HepG2 (cell line): ENCODE measurements at regions not wholly inside any gene's neighbourhood (a gene's known extent, or its start where the extent isn't known, plus 50 kb on each side); places are given as distances from the start of the nearest gene placed in this dataset.

ENCODE experiments used
- ATAC-seq: fragments of 200-7000 bp; cut with Tn5 transposase; 3 replicates; pipeline ENCODE4 v1.9.1; 2020; ENCODE audit warnings: mild to moderate bottlenecking, moderate library complexity
- BruUV-seq: library from RNA; stranded (reverse); fragments of 400-500 nt; replicated peaks from 2 replicates; lab custom pipeline; 2021; lab: Mats Ljungman, UMichigan
- CTCF ChIA-PET: fragments of 300-600 bp; formaldehyde crosslinking; extraction: SDS; loops from one replicate; lab custom pipeline; 2021; ENCODE audit warnings: low total read pairs, inconsistent platforms, low intra/inter-chr PET ratio; lab: Yijun Ruan, JAX
- POLR2A ChIA-PET: fragments of 350-600 bp; sonication (Branson Sonifier 250); formaldehyde crosslinking; loops from one replicate; lab custom pipeline; 2020; ENCODE audit warnings: antibody characterized with exemption, inconsistent platforms; lab: Yijun Ruan, JAX
- DNase-seq: peaks from one replicate; pipeline ENCODE4 v3.0.0-alpha.2; 2015; ENCODE audit warnings: low spot score
- FAIRE-seq: peaks from 3 replicates; lab custom pipeline; 2011; peaks lifted over from hg19 to GRCh38; lab: Jason Lieb, UNC
- H2AFZ ChIP-seq: one replicate; pipeline ENCODE4 v1.6.1; 2011; ENCODE audit warnings: low read length, inconsistent platforms
- H3K27ac ChIP-seq: fragments of 300-600 bp; 3 replicates; pipeline ENCODE4 v1.8.0; 2011; ENCODE audit warnings: mixed run types, mild to moderate bottlenecking, mixed read lengths, low read length, inconsistent platforms; ENCODE audit not compliant: insufficient read depth; ENCODE audit errors: extremely low read length
- H3K27me3 ChIP-seq, 2 experiments: fragments of 200-600 bp in 1 of 2; 2 replicates in 1 of 2; 3 replicates in 1 of 2; pipeline versions ENCODE4 v1.6.0 to v1.8.0; 2011; ENCODE audit warnings: low read length in 2 of 2, mild to moderate bottlenecking in 2 of 2, moderate library complexity in 2 of 2, inconsistent platforms in 1 of 2; ENCODE audit not compliant: insufficient read depth in 2 of 2, control insufficient read depth in 1 of 2
- H3K36me3 ChIP-seq, 2 experiments: fragments of 200-600 bp in 1 of 2; replicated peaks in 1 of 2; 2 replicates in 1 of 2; 3 replicates in 1 of 2; pipeline versions ENCODE4 v1.5.1 to v1.8.0; 2011; ENCODE audit warnings: low read length in 2 of 2, inconsistent platforms in 1 of 2; ENCODE audit not compliant: insufficient read depth in 2 of 2, control insufficient read depth in 1 of 2
- H3K4me1 ChIP-seq: 2 replicates; pipeline ENCODE4 v1.5.1; 2012; ENCODE audit warnings: low read length, inconsistent platforms; ENCODE audit not compliant: insufficient read depth
- H3K4me2 ChIP-seq: 2 replicates; pipeline ENCODE4 v1.6.0; 2011; ENCODE audit warnings: low read depth, low read length, inconsistent platforms
- H3K4me3 ChIP-seq, 3 experiments: fragments of 200-600 bp in 1 of 3; sonication (generic), shearing (Covaris generic) in 1 of 3; replicated peaks in 1 of 3; 2 replicates each; pipeline ENCODE4 v1.5.1; 2011 to 2016; ENCODE audit warnings: low read length in 3 of 3, inconsistent platforms in 2 of 3, low read depth in 2 of 3, mild to moderate bottlenecking in 2 of 3, control low read depth in 1 of 3, mixed read lengths in 1 of 3; ENCODE audit not compliant: insufficient read depth in 1 of 3
- H3K79me2 ChIP-seq: one replicate; pipeline ENCODE4 v1.6.1; 2011; ENCODE audit warnings: low read length, inconsistent platforms; ENCODE audit not compliant: insufficient read depth
- H3K9ac ChIP-seq: 2 replicates; pipeline ENCODE4 v1.6.0; 2011; ENCODE audit warnings: mild to moderate bottlenecking, low read depth, low read length, inconsistent platforms; ENCODE audit not compliant: insufficient read depth
- H3K9me3 ChIP-seq: 2 replicates; pipeline ENCODE4 v1.5.1; 2012; ENCODE audit warnings: mild to moderate bottlenecking, low read length
- H4K20me1 ChIP-seq: 2 replicates; pipeline ENCODE4 v1.6.0; 2011; ENCODE audit warnings: inconsistent platforms, mild to moderate bottlenecking, low read length, moderate library complexity; ENCODE audit not compliant: insufficient read depth
- GABPA ChIP-seq, 2 experiments: IDR thresholded peaks; 2 replicates each; pipeline ENCODE4 v1.6.1; 2011 to 2016; ENCODE audit warnings: low read depth in 2 of 2, low read length in 1 of 2, missing biosample characterization in 1 of 2, missing genetic modification characterization in 1 of 2
- GATA4 ChIP-seq: sonication (generic); IDR thresholded peaks from 2 replicates; pipeline ENCODE4 v1.6.1; 2016; ENCODE audit warnings: antibody characterized with exemption, low read depth, borderline replicate concordance
- KDM4B ChIP-seq: sonication (generic); formaldehyde crosslinking; IDR thresholded peaks from 2 replicates; pipeline ENCODE4 v1.4.0; 2020; ENCODE audit warnings: missing genetic modification reagents
- MED8 ChIP-seq: sonication (generic); formaldehyde crosslinking; IDR thresholded peaks from 2 replicates; pipeline ENCODE4 v1.8.1; 2023; ENCODE audit warnings: mild to moderate bottlenecking, missing genetic modification reagents; ENCODE audit not compliant: insufficient replicate concordance
- SNRNP70 ChIP-seq: fragments of 200-400 bp; formaldehyde crosslinking; IDR thresholded peaks from 2 replicates; pipeline ENCODE4 v1.6.1; 2017; ENCODE audit warnings: mild to moderate bottlenecking, low read depth, low read length, moderate library complexity
- ZBTB20 ChIP-seq: sonication (generic); formaldehyde crosslinking; IDR thresholded peaks from 2 replicates; pipeline ENCODE4 v1.8.1; 2023; ENCODE audit warnings: missing genetic modification reagents, low read depth, mild to moderate bottlenecking, borderline replicate concordance
- in situ Hi-C: cut with HindIII; loops from 2 replicates; pipeline ENCODE4 v1.10.0; 2017; ENCODE audit warnings: low pct_unique_long_range_greater_than_20kb; ENCODE audit not compliant: extremely low pct_ligation_motif_present
- intact Hi-C: fragments of 100-400 bp; cut with micrococcal nuclease; formaldehyde crosslinking; loops from one replicate; pipeline ENCODE4 v1.10.0; 2022; ENCODE audit not compliant: unreplicated experiment
- TF ChIP-seq, protein P1 (sequence below): sonication (generic); formaldehyde crosslinking; IDR thresholded peaks from 2 replicates; pipeline ENCODE4 v1.4.0; 2020; ENCODE audit warnings: missing genetic modification reagents, borderline replicate concordance
- TF ChIP-seq, protein P2 (sequence below): sonication (generic); formaldehyde crosslinking; IDR thresholded peaks from 2 replicates; pipeline ENCODE4 v1.5.0; 2020; ENCODE audit warnings: missing genetic modification reagents
- TF ChIP-seq, protein P3 (sequence below): sonication (generic); formaldehyde crosslinking; IDR thresholded peaks from 2 replicates; pipeline ENCODE4 v1.5.1; 2020; ENCODE audit warnings: missing genetic modification reagents, mild to moderate bottlenecking, borderline replicate concordance
- TF ChIP-seq, protein P4 (sequence below): sonication (generic); formaldehyde crosslinking; IDR thresholded peaks from 2 replicates; pipeline ENCODE4 v1.4.0; 2020; ENCODE audit warnings: missing genetic modification reagents
- TF ChIP-seq, protein P5 (sequence below): IDR thresholded peaks from 2 replicates; pipeline ENCODE4 v1.6.1; 2016; ENCODE audit warnings: missing compliant biosample characterization, missing genetic modification reagents, borderline replicate concordance
- TF ChIP-seq, protein P6 (sequence below): sonication (generic); formaldehyde crosslinking; IDR thresholded peaks from 2 replicates; pipeline ENCODE4 v1.4.0; 2020; ENCODE audit warnings: mild to moderate bottlenecking, missing genetic modification reagents
- TF ChIP-seq, protein P7 (sequence below): IDR thresholded peaks from 2 replicates; pipeline ENCODE4 v1.6.1; 2016

DNA sequence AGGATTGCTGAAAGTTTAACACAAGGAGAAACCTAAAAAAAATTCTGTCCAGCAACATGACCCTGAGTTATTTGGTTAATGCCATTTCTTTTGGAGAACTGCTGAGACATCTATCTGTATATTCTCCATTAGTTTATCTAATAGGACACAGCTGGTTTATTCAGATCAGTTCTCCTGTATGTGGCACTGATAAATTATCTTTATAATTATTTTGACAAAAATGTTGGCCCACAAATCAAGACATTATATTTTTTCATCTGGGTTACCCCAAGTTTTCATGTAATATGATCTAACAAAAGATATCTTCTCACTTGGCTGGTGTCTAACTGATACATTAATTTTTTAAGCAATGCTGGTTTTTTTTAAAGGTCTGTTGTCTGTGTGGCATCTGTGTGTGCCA lies 231.4 kb downstream of the KLF12 start:
- no peak overlapping the region for H2AFZ ChIP-seq
- intact Hi-C loops (no loop called here), in situ Hi-C loops (no loop called here)
- no peaks in the 10 kb centered on the region for H3K36me3 ChIP-seq
- no peaks in the 10 kb centered on the region for H3K4me1 ChIP-seq
- no peaks in the 10 kb centered on the region for H3K9me3 ChIP-seq
- DNase-seq (no peak), FAIRE-seq (no peak), ATAC-seq (no peak)
- H3K9ac ChIP-seq, result no peak overlapping the region
- H3K27me3 ChIP-seq, result no peaks in the 10 kb centered on the region
- no peaks in the 10 kb centered on the region for H3K79me2 ChIP-seq
- H3K4me2 ChIP-seq, result no peak overlapping the region
- no TSS peak for BruUV-seq
- no peak overlapping the region for H3K27ac ChIP-seq
- CTCF ChIA-PET, result no interaction called here
- no peak overlapping the region for H3K4me3 ChIP-seq
- POLR2A ChIA-PET, result no interaction called here
- no peaks in the 10 kb centered on the region for H4K20me1 ChIP-seq
- TF ChIP-seq, protein P1, sequence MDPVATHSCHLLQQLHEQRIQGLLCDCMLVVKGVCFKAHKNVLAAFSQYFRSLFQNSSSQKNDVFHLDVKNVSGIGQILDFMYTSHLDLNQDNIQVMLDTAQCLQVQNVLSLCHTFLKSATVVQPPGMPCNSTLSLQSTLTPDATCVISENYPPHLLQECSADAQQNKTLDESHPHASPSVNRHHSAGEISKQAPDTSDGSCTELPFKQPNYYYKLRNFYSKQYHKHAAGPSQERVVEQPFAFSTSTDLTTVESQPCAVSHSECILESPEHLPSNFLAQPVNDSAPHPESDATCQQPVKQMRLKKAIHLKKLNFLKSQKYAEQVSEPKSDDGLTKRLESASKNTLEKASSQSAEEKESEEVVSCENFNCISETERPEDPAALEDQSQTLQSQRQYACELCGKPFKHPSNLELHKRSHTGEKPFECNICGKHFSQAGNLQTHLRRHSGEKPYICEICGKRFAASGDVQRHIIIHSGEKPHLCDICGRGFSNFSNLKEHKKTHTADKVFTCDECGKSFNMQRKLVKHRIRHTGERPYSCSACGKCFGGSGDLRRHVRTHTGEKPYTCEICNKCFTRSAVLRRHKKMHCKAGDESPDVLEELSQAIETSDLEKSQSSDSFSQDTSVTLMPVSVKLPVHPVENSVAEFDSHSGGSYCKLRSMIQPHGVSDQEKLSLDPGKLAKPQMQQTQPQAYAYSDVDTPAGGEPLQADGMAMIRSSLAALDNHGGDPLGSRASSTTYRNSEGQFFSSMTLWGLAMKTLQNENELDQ (CRISPR knock-in tag), result no peak
- TF ChIP-seq, protein P2, sequence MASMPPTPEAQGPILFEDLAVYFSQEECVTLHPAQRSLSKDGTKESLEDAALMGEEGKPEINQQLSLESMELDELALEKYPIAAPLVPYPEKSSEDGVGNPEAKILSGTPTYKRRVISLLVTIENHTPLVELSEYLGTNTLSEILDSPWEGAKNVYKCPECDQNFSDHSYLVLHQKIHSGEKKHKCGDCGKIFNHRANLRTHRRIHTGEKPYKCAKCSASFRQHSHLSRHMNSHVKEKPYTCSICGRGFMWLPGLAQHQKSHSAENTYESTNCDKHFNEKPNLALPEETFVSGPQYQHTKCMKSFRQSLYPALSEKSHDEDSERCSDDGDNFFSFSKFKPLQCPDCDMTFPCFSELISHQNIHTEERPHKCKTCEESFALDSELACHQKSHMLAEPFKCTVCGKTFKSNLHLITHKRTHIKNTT (CRISPR knock-in tag), result no peak
- TF ChIP-seq, protein P3, sequence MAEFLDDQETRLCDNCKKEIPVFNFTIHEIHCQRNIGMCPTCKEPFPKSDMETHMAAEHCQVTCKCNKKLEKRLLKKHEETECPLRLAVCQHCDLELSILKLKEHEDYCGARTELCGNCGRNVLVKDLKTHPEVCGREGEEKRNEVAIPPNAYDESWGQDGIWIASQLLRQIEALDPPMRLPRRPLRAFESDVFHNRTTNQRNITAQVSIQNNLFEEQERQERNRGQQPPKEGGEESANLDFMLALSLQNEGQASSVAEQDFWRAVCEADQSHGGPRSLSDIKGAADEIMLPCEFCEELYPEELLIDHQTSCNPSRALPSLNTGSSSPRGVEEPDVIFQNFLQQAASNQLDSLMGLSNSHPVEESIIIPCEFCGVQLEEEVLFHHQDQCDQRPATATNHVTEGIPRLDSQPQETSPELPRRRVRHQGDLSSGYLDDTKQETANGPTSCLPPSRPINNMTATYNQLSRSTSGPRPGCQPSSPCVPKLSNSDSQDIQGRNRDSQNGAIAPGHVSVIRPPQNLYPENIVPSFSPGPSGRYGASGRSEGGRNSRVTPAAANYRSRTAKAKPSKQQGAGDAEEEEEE (CRISPR knock-in tag), result no peak
- no peak for TF ChIP-seq MED8 (CRISPR knock-in tag)
- TF ChIP-seq, protein P4, sequence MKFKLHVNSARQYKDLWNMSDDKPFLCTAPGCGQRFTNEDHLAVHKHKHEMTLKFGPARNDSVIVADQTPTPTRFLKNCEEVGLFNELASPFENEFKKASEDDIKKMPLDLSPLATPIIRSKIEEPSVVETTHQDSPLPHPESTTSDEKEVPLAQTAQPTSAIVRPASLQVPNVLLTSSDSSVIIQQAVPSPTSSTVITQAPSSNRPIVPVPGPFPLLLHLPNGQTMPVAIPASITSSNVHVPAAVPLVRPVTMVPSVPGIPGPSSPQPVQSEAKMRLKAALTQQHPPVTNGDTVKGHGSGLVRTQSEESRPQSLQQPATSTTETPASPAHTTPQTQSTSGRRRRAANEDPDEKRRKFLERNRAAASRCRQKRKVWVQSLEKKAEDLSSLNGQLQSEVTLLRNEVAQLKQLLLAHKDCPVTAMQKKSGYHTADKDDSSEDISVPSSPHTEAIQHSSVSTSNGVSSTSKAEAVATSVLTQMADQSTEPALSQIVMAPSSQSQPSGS (CRISPR knock-in tag), result no peak
- TF ChIP-seq, protein P5, sequence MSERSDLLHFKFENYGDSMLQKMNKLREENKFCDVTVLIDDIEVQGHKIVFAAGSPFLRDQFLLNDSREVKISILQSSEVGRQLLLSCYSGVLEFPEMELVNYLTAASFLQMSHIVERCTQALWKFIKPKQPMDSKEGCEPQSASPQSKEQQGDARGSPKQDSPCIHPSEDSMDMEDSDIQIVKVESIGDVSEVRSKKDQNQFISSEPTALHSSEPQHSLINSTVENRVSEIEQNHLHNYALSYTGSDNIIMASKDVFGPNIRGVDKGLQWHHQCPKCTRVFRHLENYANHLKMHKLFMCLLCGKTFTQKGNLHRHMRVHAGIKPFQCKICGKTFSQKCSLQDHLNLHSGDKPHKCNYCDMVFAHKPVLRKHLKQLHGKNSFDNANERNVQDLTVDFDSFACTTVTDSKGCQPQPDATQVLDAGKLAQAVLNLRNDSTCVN (CRISPR knock-in tag), result no peak
- TF ChIP-seq, protein P6, sequence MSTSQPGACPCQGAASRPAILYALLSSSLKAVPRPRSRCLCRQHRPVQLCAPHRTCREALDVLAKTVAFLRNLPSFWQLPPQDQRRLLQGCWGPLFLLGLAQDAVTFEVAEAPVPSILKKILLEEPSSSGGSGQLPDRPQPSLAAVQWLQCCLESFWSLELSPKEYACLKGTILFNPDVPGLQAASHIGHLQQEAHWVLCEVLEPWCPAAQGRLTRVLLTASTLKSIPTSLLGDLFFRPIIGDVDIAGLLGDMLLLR (CRISPR knock-in tag), result no peak
- no peak for TF ChIP-seq GATA4
- TF ChIP-seq SNRNP70, result no peak
- no peak for TF ChIP-seq KDM4B (CRISPR knock-in tag)
- no peak for TF ChIP-seq ZBTB20
- TF ChIP-seq, protein P7, sequence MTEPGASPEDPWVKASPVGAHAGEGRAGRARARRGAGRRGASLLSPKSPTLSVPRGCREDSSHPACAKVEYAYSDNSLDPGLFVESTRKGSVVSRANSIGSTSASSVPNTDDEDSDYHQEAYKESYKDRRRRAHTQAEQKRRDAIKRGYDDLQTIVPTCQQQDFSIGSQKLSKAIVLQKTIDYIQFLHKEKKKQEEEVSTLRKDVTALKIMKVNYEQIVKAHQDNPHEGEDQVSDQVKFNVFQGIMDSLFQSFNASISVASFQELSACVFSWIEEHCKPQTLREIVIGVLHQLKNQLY, result no peak
- TF ChIP-seq GABPA (IDR thresholded peaks at IDR 0.05; ENCODE audit: low read depth, low read length), result no peak
- no peak for TF ChIP-seq GABPA (CRISPR knock-in tag; IDR thresholded peaks at IDR 0.05; ENCODE audit: low read depth)
